Duodenal mucosa (tissue), 2 donors: ENCODE measurements at regions not wholly inside any gene's neighbourhood (a gene's known extent, or its start where the extent isn't known, plus 50 kb on each side); places are given as distances from the start of the nearest gene placed in this dataset.

Source experiments
- H3K27ac ChIP-seq: one replicate; pipeline ENCODE4 v1.7.0; 2013; ENCODE audit warnings: low read depth, low read length
- H3K27me3 ChIP-seq, 2 donors: one replicate each; pipeline ENCODE4 v1.7.0; 2013; ENCODE audit warnings: low read length in 2 of 2, control low read depth in 1 of 2; ENCODE audit not compliant: insufficient read depth in 2 of 2, control insufficient read depth in 1 of 2
- H3K36me3 ChIP-seq, 2 donors: one replicate each; pipeline ENCODE4 v1.7.0; 2013; ENCODE audit warnings: low read length in 2 of 2, control low read depth in 1 of 2; ENCODE audit not compliant: insufficient read depth in 2 of 2, control insufficient read depth in 1 of 2
- H3K4me1 ChIP-seq, 2 donors: one replicate each; pipeline ENCODE4 v1.7.0; 2013; ENCODE audit warnings: low read length in 2 of 2, control low read depth in 1 of 2; ENCODE audit not compliant: insufficient read depth in 2 of 2, control insufficient read depth in 1 of 2
- H3K4me3 ChIP-seq, 2 donors: one replicate each; pipeline ENCODE4 v1.7.0; 2013; ENCODE audit warnings: low read length in 2 of 2, low read depth in 1 of 2
- H3K9ac ChIP-seq, 2 donors: one replicate each; pipeline ENCODE4 v1.7.0; 2013; ENCODE audit warnings: low read length in 2 of 2, low read depth in 1 of 2
- H3K9me3 ChIP-seq, 2 donors: one replicate each; pipeline ENCODE4 v1.7.0; 2013; ENCODE audit warnings: low read length in 2 of 2, control low read depth in 1 of 2; ENCODE audit not compliant: control insufficient read depth in 1 of 2

GRCh38 chr12:88409257-88409656, 171.0 kb downstream of the KITLG start:
- H3K36me3 ChIP-seq, result no peaks in the 10 kb centered on the region
- no peaks in the 10 kb centered on the region for H3K9me3 ChIP-seq
- H3K4me3 ChIP-seq, result no peak overlapping the region
- no peaks in the 10 kb centered on the region for H3K4me1 ChIP-seq
- H3K27me3 ChIP-seq, result no peaks in the 10 kb centered on the region
- H3K27ac ChIP-seq, result no peak overlapping the region
- H3K9ac ChIP-seq, result no peak overlapping the region

- Histone ChIP-seq H3K27ac (no peak overlapping the region), H3K27me3 (no peaks in the 10 kb centered on the region), H3K9ac (no peak overlapping the region), H3K4me1 (no peaks in the 10 kb centered on the region), H3K36me3 (no peaks in the 10 kb centered on the region), H3K4me3 (no peak overlapping the region), H3K9me3 (no peaks in the 10 kb centered on the region)
These were observed 168.6 kb downstream of the KITLG start for GRCh38 chr12:88411689-88412088.

GRCh38 chr12:88413646-88414045, 166.6 kb downstream of the KITLG start:
- Histone ChIP-seq H3K36me3 (no peaks in the 10 kb centered on the region), H3K4me1 (no peaks in the 10 kb centered on the region), H3K9ac (no peak overlapping the region), H3K27me3 (no peaks in the 10 kb centered on the region), H3K9me3 (no peaks in the 10 kb centered on the region), H3K4me3 (no peak overlapping the region), H3K27ac (no peak overlapping the region)

- Histone ChIP-seq H3K9ac (no peak overlapping the region), H3K27ac (no peak overlapping the region), H3K9me3 (no peaks in the 10 kb centered on the region), H3K4me1 (no peaks in the 10 kb centered on the region), H3K27me3 (no peaks in the 10 kb centered on the region), H3K4me3 (no peak overlapping the region), H3K36me3 (no peaks in the 10 kb centered on the region)
These were observed 164.1 kb downstream of the KITLG start for GRCh38 chr12:88416155-88416554.

- Histone ChIP-seq H3K9me3 (no peaks in the 10 kb centered on the region), H3K36me3 (no peaks in the 10 kb centered on the region), H3K4me1 (no peaks in the 10 kb centered on the region), H3K27ac (no peak overlapping the region), H3K4me3 (no peak overlapping the region), H3K27me3 (no peaks in the 10 kb centered on the region), H3K9ac (no peak overlapping the region)
These were observed 163.5 kb downstream of the KITLG start for GRCh38 chr12:88416786-88417185.

GRCh38 chr12:88417531-88417930, 162.7 kb downstream of the KITLG start:
- no peak overlapping the region for H3K9ac ChIP-seq
- H3K27me3 ChIP-seq, result no peaks in the 10 kb centered on the region
- no peak overlapping the region for H3K4me3 ChIP-seq
- H3K9me3 ChIP-seq, result no peaks in the 10 kb centered on the region
- no peaks in the 10 kb centered on the region for H3K4me1 ChIP-seq
- no peak overlapping the region for H3K27ac ChIP-seq
- no peaks in the 10 kb centered on the region for H3K36me3 ChIP-seq

GRCh38 chr12:88418856-88419497, 161.3 kb downstream of the KITLG start:
- no peaks in the 10 kb centered on the region for H3K4me1 ChIP-seq
- H3K4me3 ChIP-seq, result no peak overlapping the region
- no peak overlapping the region for H3K27ac ChIP-seq
- H3K9ac ChIP-seq, result no peak overlapping the region
- no peaks in the 10 kb centered on the region for H3K27me3 ChIP-seq
- no peaks in the 10 kb centered on the region for H3K9me3 ChIP-seq
- no peaks in the 10 kb centered on the region for H3K36me3 ChIP-seq

- Histone ChIP-seq H3K4me1 (no peaks in the 10 kb centered on the region), H3K27ac (no peak overlapping the region), H3K27me3 (no peaks in the 10 kb centered on the region), H3K36me3 (no peaks in the 10 kb centered on the region), H3K9me3 (no peaks in the 10 kb centered on the region), H3K4me3 (no peak overlapping the region), H3K9ac (no peak overlapping the region)
These were observed 160.5 kb downstream of the KITLG start for GRCh38 chr12:88419794-88420193.

GRCh38 chr12:88420457-88420856, 159.8 kb downstream of the KITLG start:
- Histone ChIP-seq H3K4me1 (no peaks in the 10 kb centered on the region), H3K9me3 (no peaks in the 10 kb centered on the region), H3K36me3 (no peaks in the 10 kb centered on the region), H3K27me3 (no peaks in the 10 kb centered on the region), H3K4me3 (no peak overlapping the region), H3K9ac (no peak overlapping the region), H3K27ac (no peak overlapping the region)

- no peak overlapping the region for H3K4me3 ChIP-seq
- H3K36me3 ChIP-seq, result no peaks in the 10 kb centered on the region
- no peak overlapping the region for H3K9ac ChIP-seq
- peaks cover 0 to 3% of the 10 kb centered on the region in 2 donors for H3K9me3 ChIP-seq
- no peaks in the 10 kb centered on the region for H3K4me1 ChIP-seq
- no peak overlapping the region for H3K27ac ChIP-seq
- H3K27me3 ChIP-seq, result no peaks in the 10 kb centered on the region
These were observed 155.2 kb downstream of the KITLG start for GRCh38 chr12:88424791-88425730.
